Pulmonary artery endothelial cell (primary cell): ENCODE measurements at regions not wholly inside any gene's neighbourhood (a gene's known extent, or its start where the extent isn't known, plus 50 kb on each side); places are given as distances from the start of the nearest gene placed in this dataset.

Source experiments
- DNase-seq: peaks from one replicate; pipeline ENCODE4 v3.0.0-alpha.2; 2011; ENCODE audit warnings: low read depth, low spot score

DNA sequence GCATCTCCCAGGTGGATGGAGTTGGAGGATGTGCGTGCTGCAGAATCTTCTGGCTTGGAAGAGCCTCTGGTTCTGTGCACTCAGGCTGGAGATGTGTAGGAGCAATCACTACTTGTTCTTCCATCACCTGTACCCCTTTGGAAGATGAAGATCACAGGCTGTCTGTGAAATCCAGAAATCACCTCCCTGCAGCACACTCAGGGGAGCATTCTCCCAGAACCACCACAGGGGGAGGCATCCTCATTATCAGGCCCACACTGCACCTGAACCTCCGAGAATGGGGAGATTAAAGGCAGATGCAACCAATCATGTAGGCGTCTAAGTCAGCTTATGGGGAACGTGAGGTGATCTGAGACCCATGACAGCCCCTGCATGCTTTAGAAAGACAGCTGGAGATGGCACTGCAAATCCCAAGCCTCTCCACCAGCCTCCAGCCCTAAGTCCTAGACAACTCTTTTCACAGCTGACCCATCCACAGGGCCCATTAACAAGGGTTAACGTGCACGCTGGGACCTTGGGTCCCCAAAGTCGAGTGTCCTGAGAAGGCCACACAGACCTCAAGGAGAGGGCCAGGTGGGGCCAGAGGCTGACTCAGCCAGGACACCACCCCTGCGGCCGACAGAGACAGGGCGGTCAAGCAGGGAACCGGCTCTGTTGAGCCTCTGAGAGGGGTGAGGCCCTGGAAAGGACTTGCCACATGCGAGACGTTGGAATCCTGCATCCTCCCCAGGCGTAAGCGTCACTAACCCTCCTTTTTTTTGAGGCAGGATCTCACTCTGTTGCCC lies 314.9 kb downstream of the EIPR1 start:
- no peak for DNase-seq

GRCh38 chr2:3060049-3060448 lies 317.6 kb downstream of the EIPR1 start:
- DNase-seq, result no peak

DNA sequence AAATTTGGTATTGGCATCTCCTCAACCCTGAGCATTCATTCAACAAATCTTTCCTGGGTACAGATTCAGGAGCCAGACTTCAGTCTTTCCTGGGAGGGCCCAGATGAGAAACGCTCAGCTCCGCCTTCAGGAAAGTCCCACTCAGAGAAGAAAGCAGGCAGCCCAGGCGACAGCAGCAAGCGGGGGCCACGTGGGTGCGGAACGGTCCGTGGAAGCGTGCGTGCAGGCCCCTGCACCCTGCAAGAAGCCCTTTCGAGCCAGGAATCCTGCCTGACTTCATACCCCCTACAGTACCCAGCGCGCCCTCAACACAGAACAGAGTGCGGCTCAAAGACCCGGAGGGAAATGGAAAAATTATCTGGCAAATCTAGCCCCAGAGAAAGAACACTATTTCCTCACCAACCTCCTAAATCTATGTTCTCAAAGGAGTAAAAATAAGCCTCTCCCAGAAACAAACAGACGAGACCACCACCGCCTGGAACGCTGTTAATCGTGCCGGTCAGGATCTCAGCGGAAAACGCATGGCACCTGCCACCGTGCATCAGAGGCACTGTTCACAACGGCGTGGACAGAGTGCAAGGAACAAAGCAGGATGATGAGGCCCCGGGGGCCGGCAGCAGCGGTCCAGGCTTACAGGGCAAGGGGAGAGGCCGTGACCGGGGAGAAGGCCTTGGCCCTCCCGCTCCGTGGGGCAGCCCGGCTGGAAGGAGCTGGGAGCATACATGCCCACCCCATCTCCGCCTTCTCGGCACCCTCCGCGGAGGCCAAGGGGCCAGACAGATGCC lies 318.3 kb downstream of the EIPR1 start:
- DNase-seq, result no peak

DNA sequence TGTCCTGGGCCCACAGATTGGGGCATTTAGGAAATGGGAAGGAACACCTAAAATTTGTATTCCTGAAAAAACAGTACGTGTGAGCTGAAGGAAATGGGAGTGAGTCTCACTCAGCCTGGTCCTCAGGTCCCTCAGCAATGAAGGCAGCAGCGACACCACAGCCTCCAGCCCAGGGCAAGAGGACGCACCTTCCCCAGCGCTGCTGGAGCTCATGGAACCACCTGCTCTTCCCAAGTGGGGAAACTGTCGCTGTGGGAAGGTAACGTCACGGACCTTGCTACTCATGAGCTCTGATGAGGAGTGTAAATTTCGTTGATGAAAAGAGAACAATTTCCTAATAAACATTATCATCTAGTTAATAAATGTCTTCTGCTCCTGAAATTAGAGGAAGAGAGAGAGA lies 323.6 kb downstream of the EIPR1 start:
- DNase-seq, result no peak

DNA sequence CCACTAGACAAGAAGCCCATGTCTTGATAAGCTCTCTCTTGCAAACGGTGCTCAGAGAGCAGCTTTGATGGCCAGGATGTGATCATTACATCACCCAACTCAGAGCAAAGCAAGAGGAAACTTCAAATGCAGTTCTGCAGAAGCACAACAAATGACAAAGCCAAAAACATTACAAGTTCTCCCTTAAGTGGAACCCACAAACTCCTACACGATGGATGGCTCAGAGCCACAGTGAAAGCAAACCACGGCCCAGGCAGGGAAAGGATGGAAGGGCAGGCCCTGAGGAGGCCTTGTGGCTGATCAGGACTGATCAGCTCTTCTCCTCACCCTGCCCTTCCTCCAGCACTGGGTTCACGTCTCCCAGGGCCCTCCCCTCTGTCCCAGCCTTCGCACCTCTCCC lies 326.4 kb downstream of the EIPR1 start:
- DNase-seq, result no peak

GRCh38 chr2:3046170-3046865 lies 331.3 kb downstream of the EIPR1 start:
- no peak for DNase-seq

GRCh38 chr2:3045318-3045921 lies 332.2 kb downstream of the EIPR1 start:
- no peak for DNase-seq

DNA sequence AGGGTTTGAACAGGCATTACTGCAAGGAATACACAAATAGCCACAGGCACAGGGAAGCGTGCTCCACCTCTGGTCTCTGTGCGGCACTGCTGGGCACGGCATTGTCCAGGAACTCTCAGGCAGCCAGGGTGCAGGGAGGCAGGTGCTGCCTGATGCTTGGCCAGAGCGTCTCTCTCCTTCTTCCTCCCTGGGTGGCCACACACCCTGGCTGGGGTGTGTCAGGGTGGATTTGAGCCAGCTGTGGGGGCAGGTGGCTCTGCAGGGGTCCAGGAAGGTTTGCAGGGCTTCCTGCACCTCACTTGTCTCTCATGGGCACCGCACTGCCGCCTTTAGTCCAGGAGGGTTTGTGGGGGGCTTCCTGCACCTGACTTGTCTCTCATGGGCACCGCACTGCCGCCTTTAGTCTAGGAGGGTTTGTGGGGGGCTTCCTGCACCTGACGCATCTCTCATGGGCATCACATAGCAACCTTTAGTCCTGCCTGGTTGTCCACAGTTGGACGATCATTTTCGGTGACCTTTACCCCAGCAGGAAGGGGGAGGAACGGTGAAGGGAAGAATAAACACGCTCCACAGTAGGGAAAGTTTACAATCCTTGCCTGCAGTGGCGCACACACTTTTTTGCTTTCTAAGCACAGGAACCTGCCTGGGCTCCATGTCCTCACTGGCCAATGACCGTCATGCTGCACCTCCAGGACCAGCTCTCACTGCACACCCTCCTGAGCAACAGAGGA lies 332.9 kb downstream of the EIPR1 start:
- DNase-seq, result no peak

DNA sequence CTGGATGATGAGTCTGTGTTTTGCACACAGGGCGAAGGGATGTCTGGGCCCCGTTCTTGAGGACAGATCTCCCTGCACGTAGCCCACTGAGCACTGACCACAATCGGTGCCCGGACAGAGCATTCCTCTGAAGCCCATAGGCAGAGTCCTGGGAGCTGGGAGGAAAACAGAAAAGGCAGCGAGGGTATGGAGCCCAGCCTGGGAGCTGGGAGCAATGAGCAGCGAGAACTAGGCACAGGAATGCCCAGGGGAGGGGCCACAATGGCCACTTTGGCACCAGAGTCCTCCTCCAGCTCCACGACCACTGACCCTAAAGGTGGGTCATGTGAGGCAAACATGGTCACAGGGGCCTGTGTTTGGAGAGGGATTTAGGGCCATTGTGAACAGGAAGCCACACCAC lies 333.9 kb downstream of the EIPR1 start:
- DNase-seq, result no peak

DNA sequence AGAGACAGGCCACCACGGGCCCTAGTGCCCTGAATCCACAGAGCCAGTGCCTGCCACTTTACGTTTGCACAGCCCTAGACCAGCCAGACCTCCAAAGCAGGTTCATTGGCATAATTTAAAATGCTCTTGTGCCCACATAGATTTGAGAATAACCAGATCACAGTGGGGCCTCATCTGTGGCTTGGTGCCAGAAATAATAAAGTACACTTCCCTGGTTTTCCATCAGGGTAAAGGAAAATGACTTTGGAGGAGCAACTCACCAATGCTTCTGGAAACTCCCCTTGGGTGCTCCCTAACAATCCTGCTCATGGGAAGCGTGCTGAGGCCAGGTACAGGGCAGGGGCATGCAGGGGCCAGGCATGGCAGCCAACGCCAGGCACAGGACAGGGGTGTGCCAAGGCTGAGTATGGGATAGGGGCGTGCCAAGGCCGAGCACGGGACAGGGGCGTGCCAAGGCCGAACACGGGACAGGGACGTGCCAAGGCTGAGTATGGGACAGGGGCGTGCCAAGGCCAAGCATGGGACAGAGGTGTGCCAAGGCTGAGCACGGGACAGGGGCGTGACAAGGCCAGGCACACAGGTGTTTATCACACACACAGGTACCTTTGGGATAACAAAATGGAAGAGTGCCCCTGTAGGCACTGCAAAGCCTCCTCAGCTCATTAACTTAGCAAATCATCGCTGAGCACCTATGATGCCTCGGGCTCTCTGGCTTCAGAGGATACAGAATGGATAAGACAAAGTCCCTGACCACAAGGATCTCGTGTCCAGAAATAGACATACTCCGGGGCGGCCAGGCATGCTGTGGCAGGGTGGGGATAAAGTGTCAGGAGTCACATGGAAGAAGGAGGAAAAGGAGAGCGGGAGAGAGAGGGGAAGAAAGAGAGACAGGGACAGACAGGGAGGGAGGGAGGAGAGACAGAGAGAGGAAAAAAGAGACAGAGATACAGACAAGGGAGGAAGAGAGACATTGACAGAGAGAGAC lies 334.7 kb downstream of the EIPR1 start:
- DNase-seq, result no peak

DNA sequence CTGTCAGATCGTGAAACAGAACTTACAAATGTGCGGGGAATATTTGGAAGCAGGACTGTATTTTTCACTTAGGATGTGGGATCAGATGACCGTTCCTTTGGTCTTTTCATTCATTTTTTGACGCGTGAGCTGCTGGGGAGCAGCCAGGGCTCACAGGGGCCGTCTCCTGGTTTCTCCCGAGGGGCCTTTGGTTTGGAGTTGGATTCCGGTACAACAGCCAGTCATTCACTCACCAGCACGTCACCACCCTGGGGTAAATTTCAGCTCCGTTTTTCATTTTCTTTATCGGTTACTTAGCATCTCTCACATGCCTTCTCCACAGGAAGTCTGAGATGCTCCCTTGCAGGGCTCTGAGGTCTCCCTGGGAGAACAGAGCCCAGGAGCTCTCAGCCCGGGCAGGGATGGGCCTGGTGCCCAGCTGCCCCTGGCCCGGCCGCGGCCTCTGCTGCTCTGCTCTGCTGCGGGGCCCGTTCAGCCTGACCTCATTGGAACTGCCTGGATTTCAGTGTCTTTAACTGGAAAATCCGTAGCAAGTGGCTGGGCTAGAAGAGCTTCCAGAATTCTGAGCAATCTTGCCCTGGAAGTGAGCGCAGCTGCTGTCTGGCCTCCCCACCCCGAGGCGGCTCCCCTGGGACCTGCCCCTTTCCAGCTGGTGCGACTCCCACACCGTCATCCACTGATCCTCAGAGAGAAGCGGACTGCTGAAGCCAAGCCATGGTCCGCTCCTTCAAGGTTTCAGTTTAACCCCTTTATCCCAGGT lies 335.6 kb downstream of the EIPR1 start:
- DNase-seq, result no peak

GRCh38 chr2:3041246-3041645 lies 336.4 kb downstream of the EIPR1 start:
- no peak for DNase-seq

DNA sequence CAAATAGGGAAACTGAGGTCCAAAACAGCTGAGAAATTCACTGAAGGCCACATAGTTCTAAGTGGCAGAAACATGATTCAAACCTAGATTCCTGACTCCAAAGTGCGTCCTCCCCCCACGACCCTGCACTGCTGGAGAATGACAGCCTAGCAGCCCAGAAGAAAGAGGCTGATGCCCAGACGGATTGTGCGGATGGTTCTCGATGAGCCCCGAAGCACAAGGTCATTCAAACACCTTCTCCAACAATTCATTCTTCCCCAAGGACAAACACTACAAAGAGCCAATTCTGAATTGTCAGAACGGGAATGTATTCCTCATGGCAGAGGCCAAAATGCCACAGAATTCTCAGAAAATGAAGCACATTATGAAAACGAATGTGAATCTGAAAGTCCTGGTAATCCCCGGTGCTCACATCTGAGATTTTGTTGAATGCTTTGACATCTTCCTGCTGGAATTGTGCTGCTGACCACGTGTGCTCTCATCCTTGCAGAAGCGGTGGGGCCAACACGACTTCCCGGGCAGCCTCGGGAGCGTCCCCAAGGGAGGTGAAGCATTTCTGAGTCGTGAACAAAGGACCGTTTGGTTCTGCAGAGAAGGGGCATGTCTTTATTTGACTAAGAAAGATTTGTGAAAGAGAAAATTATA lies 337.0 kb downstream of the EIPR1 start:
- DNase-seq, result no peak

DNA sequence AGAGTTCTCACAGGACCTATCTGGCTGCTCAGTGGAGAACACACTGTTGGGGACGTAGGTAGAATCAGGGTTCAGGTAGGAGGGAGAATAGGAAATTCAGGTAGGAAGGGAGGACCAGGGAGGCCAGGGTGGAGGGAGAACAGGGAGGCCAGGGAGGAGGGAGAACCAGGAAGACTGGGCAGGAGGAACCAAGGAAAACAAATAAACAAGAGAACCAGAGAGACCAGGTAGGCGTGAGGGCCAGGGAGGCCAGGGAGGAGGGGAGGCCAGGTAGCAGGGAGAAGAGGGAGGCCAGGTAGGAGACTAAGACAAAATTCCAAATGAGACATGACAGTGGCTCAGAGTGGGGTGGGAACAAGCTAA lies 337.6 kb downstream of the EIPR1 start:
- no peak for DNase-seq

GRCh38 chr2:3039188-3040065 lies 338.2 kb downstream of the EIPR1 start:
- DNase-seq, result no peak

- no peak for DNase-seq
Measured at GRCh38 chr2:3038636-3039035, 339.0 kb downstream of the EIPR1 start.

DNA sequence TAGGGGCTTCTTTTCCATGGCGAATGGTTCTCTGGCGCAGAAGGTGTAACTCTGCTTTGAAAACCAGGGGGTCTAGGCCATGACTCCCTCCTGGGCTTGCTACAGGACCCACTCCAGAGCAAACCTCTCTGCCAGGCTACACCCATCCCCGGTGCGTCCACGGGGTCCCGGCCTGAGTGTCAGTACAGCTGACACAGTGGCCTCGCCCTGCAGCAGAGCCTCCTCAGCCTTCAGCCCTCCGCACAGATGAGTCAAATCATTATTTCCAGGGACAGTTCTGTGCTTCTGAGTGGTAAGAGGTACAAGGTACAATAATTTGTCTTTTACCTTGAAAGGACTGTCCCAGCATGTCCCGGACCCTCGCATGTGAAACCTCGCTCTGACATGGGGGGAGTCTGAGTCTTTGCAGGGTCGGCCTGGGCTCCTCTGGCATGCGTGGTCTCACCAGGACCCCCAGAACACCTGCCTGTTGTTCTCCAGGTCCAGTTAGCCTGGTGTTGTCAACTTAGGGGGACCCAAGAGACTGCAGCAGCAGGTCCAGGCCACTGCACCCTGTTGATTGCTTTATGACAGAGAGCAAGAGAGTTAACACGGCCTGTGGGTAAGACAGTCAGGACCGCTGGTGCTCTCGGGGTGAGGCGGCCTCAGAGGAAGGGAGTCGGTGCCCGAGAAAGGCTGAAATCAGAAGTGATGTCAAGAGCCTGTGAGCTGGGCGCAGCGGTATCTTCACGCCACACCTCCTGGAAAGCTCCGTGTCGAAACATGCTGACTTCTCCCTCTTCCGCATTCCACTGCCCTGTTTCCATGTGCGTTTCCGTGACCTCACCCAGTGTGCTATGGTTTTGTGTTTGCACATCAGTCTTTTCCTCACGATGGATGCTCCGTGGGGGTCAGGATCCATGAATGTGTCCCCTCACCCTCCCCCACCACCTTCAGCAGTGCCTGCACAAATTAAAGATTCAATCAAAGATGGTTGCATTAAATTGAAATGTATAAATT lies 340.1 kb downstream of the EIPR1 start:
- no peak for DNase-seq
